B cell (primary cell): ENCODE measurements at regions not wholly inside any gene's neighbourhood (a gene's known extent, or its start where the extent isn't known, plus 50 kb on each side); places are given as distances from the start of the nearest gene placed in this dataset.

Source experiments
- ATAC-seq: fragments of 200-7000 bp; cut with Tn5 transposase; one replicate; pipeline ENCODE4 v1.10.0; 2021; ENCODE audit warnings: low read depth, mild to moderate bottlenecking, moderate number of reproducible peaks, moderate library complexity
- CTCF ChIA-PET: fragments of 350-600 bp; sonication (Branson Sonifier 250); formaldehyde crosslinking; loops from one replicate; lab custom pipeline; 2021; ENCODE audit warnings: antibody characterized with exemption, inconsistent platforms; lab: Charles Lee
- POLR2A ChIA-PET: fragments of 350-600 bp; sonication (Branson Sonifier 250); formaldehyde crosslinking; loops from one replicate; lab custom pipeline; 2021; ENCODE audit warnings: antibody characterized with exemption; lab: Charles Lee
- DNase-seq: peaks from one replicate; pipeline ENCODE4 v3.0.0; 2013
- H2AFZ ChIP-seq: 2 replicates; pipeline ENCODE4 v1.6.1; 2012; ENCODE audit warnings: mild to moderate bottlenecking, low read depth, low read length; ENCODE audit not compliant: insufficient read depth, poor library complexity, severe bottlenecking
- H3K27ac ChIP-seq, 2 donors: 1 replicate in 1 of 2; 2 replicates in 1 of 2; pipeline ENCODE4 v1.5.1; 2012 to 2013; ENCODE audit warnings: low read length in 2 of 2, mild to moderate bottlenecking in 2 of 2, moderate library complexity in 1 of 2
- H3K27me3 ChIP-seq, 4 experiments: fragments of 200-600 bp in 1 of 4; sonication (generic) in 1 of 4; replicated peaks in 1 of 4; 1 replicate in 2 of 4; 2 replicates in 2 of 4; pipeline versions ENCODE4 v1.6.1 to v1.7.0; 2013 to 2016; ENCODE audit warnings: low read length in 3 of 4, mild to moderate bottlenecking in 2 of 4, mixed read lengths in 1 of 4, moderate library complexity in 1 of 4; ENCODE audit not compliant: insufficient read depth in 4 of 4, control insufficient read depth in 3 of 4; ENCODE audit errors: control extremely low read depth in 1 of 4
- H3K36me3 ChIP-seq, 2 experiments: replicated peaks in 1 of 2; 1 replicate in 1 of 2; 2 replicates in 1 of 2; pipeline versions ENCODE4 v1.6.1 to v1.7.1; 2013; ENCODE audit warnings: low read length in 1 of 2; ENCODE audit not compliant: insufficient read depth in 2 of 2, control insufficient read depth in 1 of 2; ENCODE audit errors: control extremely low read depth in 1 of 2, extremely low read depth in 1 of 2
- H3K4me1 ChIP-seq, 2 donors: fragments of 200-600 bp in 1 of 2; sonication (generic) in 1 of 2; 1 replicate in 1 of 2; 2 replicates in 1 of 2; pipeline versions ENCODE4 v1.5.1 to v1.6.1; 2013 to 2017; ENCODE audit warnings: low read length in 2 of 2; ENCODE audit not compliant: control insufficient read depth in 2 of 2, insufficient read depth in 2 of 2
- H3K4me2 ChIP-seq: replicated peaks from 2 replicates; pipeline ENCODE3; 2012; ENCODE audit warnings: mild to moderate bottlenecking, low read depth, low read length; ENCODE audit not compliant: poor library complexity, severe bottlenecking
- H3K4me3 ChIP-seq, 5 experiments: fragments of 200-600 bp in 1 of 5; sonication (generic) in 1 of 5; 1 replicate in 3 of 5; 2 replicates in 2 of 5; pipeline versions ENCODE4 v1.5.1 to v1.7.0; 2011 to 2016; ENCODE audit warnings: low read length in 4 of 5, mild to moderate bottlenecking in 4 of 5, low read depth in 2 of 5, control low read depth in 1 of 5, moderate library complexity in 1 of 5; ENCODE audit not compliant: insufficient read depth in 1 of 5; ENCODE audit errors: control extremely low read depth in 1 of 5, extremely low read depth in 1 of 5
- H3K79me2 ChIP-seq: fragments of 200-600 bp; sonication (generic); one replicate; pipeline ENCODE4 v1.6.0; 2016; ENCODE audit warnings: low read length; ENCODE audit not compliant: control insufficient read depth, insufficient read depth
- H3K9ac ChIP-seq: fragments of 200-600 bp; sonication (generic); 2 replicates; pipeline ENCODE4 v1.6.1; 2017; ENCODE audit warnings: mild to moderate bottlenecking, low read length, moderate library complexity
- H3K9me3 ChIP-seq, 3 donors: one replicate each; pipeline versions ENCODE4 v1.6.1 to v1.7.1; 2013; ENCODE audit warnings: low read length in 2 of 3; ENCODE audit not compliant: control insufficient read depth in 2 of 3, insufficient read depth in 1 of 3; ENCODE audit errors: control extremely low read depth in 1 of 3
- H4K20me1 ChIP-seq: 2 replicates; pipeline ENCODE4 v1.6.0; 2012; ENCODE audit warnings: mild to moderate bottlenecking, low read length; ENCODE audit not compliant: insufficient read depth, control insufficient read depth, poor library complexity, severe bottlenecking
- H3K27ac Mint-ChIP-seq: one replicate; pipeline ENCODE4 v1.8.0; 2021; ENCODE audit warnings: mixed read lengths
- H3K27me3 Mint-ChIP-seq: one replicate; pipeline ENCODE4 v1.8.0; 2021; ENCODE audit warnings: mixed read lengths
- H3K4me1 Mint-ChIP-seq: one replicate; pipeline ENCODE4 v1.8.0; 2021; ENCODE audit warnings: mixed read lengths
- H3K4me3 Mint-ChIP-seq: one replicate; pipeline ENCODE4 v1.8.0; 2021; ENCODE audit warnings: mixed read lengths
- H3K9me3 Mint-ChIP-seq: one replicate; pipeline ENCODE4 v1.8.0; 2022; ENCODE audit warnings: mixed read lengths; ENCODE audit not compliant: insufficient read depth
- EZH2 ChIP-seq: IDR thresholded peaks from 2 replicates; pipeline ENCODE4 v1.6.1; 2012; ENCODE audit warnings: borderline replicate concordance, low read depth, mild to moderate bottlenecking, moderate library complexity, low read length; ENCODE audit not compliant: insufficient read depth, poor library complexity, severe bottlenecking
- WGBS: methylation state at CpG from one replicate; pipeline ENCODE4 v1.1.5; 2013; ENCODE audit warnings: missing lambda C conversion rate; ENCODE audit not compliant: insufficient coverage; 5-methylcytosine and 5-hydroxymethylcytosine counted together
- intact Hi-C: fragments of 100-400 bp; cut with micrococcal nuclease; formaldehyde crosslinking; loops from one replicate; pipeline ENCODE4 v1.10.0; 2022
- TF ChIP-seq, protein P1 (sequence below): fragments of 200-600 bp; IDR thresholded peaks from one replicate; pipeline ENCODE4 v1.8.0; 2022; ENCODE audit warnings: antibody characterized with exemption, mild to moderate bottlenecking

DNA sequence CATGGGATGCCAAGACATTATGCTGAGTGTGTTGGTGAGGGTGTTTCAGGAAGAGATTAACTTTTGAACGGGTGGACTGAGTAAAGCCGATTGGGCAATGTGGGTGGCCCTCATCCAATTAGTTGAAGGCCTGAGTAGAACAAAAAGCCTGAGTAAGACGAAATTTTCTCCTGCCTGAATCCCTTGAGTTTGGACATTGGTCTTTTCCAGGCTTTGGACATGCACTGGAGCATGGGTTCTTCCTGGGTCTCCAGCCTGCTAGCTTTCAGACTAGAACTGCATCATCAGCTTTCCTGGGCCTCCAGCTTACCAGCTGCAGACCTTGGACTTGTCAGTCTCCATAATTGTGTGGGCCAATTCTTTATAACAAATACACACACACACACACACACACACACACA lies 63.6 kb downstream of the NIBAN1 start:
- DNase-seq (no peak), ATAC-seq (no peak)
- POLR2A ChIA-PET: no interaction called here
- Mint-ChIP-seq H3K4me3 (no peak overlapping the region), H3K9me3 (no peaks in the 10 kb centered on the region), H3K4me1 (peaks cover 6% of the 10 kb centered on the region), H3K27me3 (no peaks in the 10 kb centered on the region), H3K27ac (no peak overlapping the region)
- H3K27me3 ChIP-seq: no peaks in the 10 kb centered on the region
- H3K4me1 ChIP-seq: peaks cover 4 to 5% of the 10 kb centered on the region in 2 donors
- no peak overlapping the region for H3K27ac ChIP-seq
- CTCF ChIA-PET: no interaction called here
- H3K9me3 ChIP-seq: no peaks in the 10 kb centered on the region
- no peak overlapping the region for H3K4me3 ChIP-seq
- WGBS: 92% methylated on average over 3 of the region's 3 CpGs
- H3K9ac ChIP-seq: no peak overlapping the region
- H3K79me2 ChIP-seq: no peaks in the 10 kb centered on the region
- TF ChIP-seq, protein P1, sequence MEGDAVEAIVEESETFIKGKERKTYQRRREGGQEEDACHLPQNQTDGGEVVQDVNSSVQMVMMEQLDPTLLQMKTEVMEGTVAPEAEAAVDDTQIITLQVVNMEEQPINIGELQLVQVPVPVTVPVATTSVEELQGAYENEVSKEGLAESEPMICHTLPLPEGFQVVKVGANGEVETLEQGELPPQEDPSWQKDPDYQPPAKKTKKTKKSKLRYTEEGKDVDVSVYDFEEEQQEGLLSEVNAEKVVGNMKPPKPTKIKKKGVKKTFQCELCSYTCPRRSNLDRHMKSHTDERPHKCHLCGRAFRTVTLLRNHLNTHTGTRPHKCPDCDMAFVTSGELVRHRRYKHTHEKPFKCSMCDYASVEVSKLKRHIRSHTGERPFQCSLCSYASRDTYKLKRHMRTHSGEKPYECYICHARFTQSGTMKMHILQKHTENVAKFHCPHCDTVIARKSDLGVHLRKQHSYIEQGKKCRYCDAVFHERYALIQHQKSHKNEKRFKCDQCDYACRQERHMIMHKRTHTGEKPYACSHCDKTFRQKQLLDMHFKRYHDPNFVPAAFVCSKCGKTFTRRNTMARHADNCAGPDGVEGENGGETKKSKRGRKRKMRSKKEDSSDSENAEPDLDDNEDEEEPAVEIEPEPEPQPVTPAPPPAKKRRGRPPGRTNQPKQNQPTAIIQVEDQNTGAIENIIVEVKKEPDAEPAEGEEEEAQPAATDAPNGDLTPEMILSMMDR: no peak
- TF ChIP-seq EZH2: no peak
- H3K36me3 ChIP-seq: no peaks in the 10 kb centered on the region
- no peak overlapping the region for H3K4me2 ChIP-seq
- intact Hi-C loops: loop anchor here (10.0 kb wide), 1 partner anchor 64 kb away; the partner anchor contains the start of gene NIBAN1
- no peak overlapping the region for H2AFZ ChIP-seq
- no peaks in the 10 kb centered on the region for H4K20me1 ChIP-seq

DNA sequence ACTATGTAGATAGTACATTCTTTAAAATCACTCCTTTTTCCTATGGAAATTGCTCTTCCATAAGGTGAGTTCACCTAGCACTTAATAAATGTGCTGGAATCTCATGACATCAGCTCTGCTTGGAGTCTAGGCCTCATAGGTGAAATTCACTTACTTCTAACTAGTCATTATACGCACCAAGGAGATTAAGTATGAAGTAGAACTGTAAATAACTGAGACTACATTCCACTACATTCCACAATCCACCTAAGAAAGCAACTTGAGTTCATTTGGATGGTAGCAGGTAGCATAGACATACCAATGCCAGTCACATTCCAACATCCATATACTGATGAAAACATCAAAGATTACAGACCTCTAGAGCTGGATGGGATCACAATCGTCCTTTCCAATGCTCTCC lies 64.3 kb downstream of the NIBAN1 start:
- H3K9me3 Mint-ChIP-seq: no peaks in the 10 kb centered on the region
- ATAC-seq: no peak
- POLR2A ChIA-PET: no interaction called here
- intact Hi-C loops: loop anchor here (10.0 kb wide), 1 partner anchor 65 kb away; the partner anchor contains the start of gene NIBAN1
- H2AFZ ChIP-seq: no peak overlapping the region
- no peaks in the 10 kb centered on the region for H3K27me3 ChIP-seq
- H3K27me3 Mint-ChIP-seq: no peaks in the 10 kb centered on the region
- H3K4me1 ChIP-seq: peaks cover 4 to 6% of the 10 kb centered on the region in 2 donors
- H3K36me3 ChIP-seq: no peaks in the 10 kb centered on the region
- no CpG with 5 or more reads among the region's 2 CpGs for WGBS
- DNase-seq: no peak
- H3K27ac Mint-ChIP-seq: no peak overlapping the region
- H3K4me1 Mint-ChIP-seq: peaks cover 7% of the 10 kb centered on the region
- H3K4me3 ChIP-seq: no peak overlapping the region
- no peak overlapping the region for H3K4me2 ChIP-seq
- H3K4me3 Mint-ChIP-seq: no peak overlapping the region
- H4K20me1 ChIP-seq: no peaks in the 10 kb centered on the region
- CTCF ChIA-PET: no interaction called here
- H3K9ac ChIP-seq: no peak overlapping the region
- H3K9me3 ChIP-seq: peaks cover 0 to under 1% (median 0%) of the 10 kb centered on the region in 3 donors
- H3K27ac ChIP-seq: no peak overlapping the region
- H3K79me2 ChIP-seq: no peaks in the 10 kb centered on the region
- TF ChIP-seq, protein P1: no peak
- no peak for TF ChIP-seq EZH2
